Neuron (in vitro differentiated cells): ENCODE measurements at regions not wholly inside any gene's neighbourhood (a gene's known extent, or its start where the extent isn't known, plus 50 kb on each side); places are given as distances from the start of the nearest gene placed in this dataset.

Source experiments
- H2AFZ ChIP-seq: one replicate; pipeline ENCODE4 v1.6.1; 2013; ENCODE audit warnings: low read depth, mild to moderate bottlenecking, inconsistent platforms, low read length, moderate library complexity
- H3K27me3 ChIP-seq: one replicate; pipeline ENCODE4 v1.6.1; 2013; ENCODE audit warnings: low read length; ENCODE audit not compliant: insufficient read depth
- H3K36me3 ChIP-seq: one replicate; pipeline ENCODE4 v1.6.1; 2013; ENCODE audit warnings: low read length; ENCODE audit not compliant: insufficient read depth
- H3K4me1 ChIP-seq: one replicate; pipeline ENCODE4 v1.6.1; 2013; ENCODE audit warnings: low read length; ENCODE audit not compliant: insufficient read depth
- H3K4me3 ChIP-seq: 2 replicates; pipeline ENCODE4 v1.5.1; 2013; ENCODE audit warnings: mild to moderate bottlenecking, low read length, moderate library complexity
- H3K9me3 ChIP-seq: one replicate; pipeline ENCODE4 v1.6.1; 2013; ENCODE audit warnings: low read length

- no peaks in the 10 kb centered on the region for H3K36me3 ChIP-seq
- no peaks in the 10 kb centered on the region for H3K9me3 ChIP-seq
- H3K4me1 ChIP-seq = no peaks in the 10 kb centered on the region
- no peak overlapping the region for H3K4me3 ChIP-seq
- H2AFZ ChIP-seq = no peak overlapping the region
- no peaks in the 10 kb centered on the region for H3K27me3 ChIP-seq
These were observed 561.4 kb upstream of the GOT2 start for GRCh38 chr16:59295474-59295873.

- Histone ChIP-seq H3K27me3 (no peaks in the 10 kb centered on the region), H3K4me1 (no peaks in the 10 kb centered on the region), H3K4me3 (no peak overlapping the region), H2AFZ (no peak overlapping the region), H3K9me3 (no peaks in the 10 kb centered on the region), H3K36me3 (no peaks in the 10 kb centered on the region)
These were observed 556.6 kb upstream of the GOT2 start for GRCh38 chr16:59290718-59291117.

GRCh38 chr16:59289151-59289550 is 555.0 kb upstream of the GOT2 start:
- Histone ChIP-seq H3K4me1 (no peaks in the 10 kb centered on the region), H3K4me3 (no peak overlapping the region), H3K9me3 (no peaks in the 10 kb centered on the region), H2AFZ (no peak overlapping the region), H3K27me3 (no peaks in the 10 kb centered on the region), H3K36me3 (no peaks in the 10 kb centered on the region)

- no peaks in the 10 kb centered on the region for H3K4me1 ChIP-seq
- H3K36me3 ChIP-seq = no peaks in the 10 kb centered on the region
- H3K9me3 ChIP-seq = no peaks in the 10 kb centered on the region
- H3K27me3 ChIP-seq = no peaks in the 10 kb centered on the region
- H3K4me3 ChIP-seq = no peak overlapping the region
- H2AFZ ChIP-seq = no peak overlapping the region
These were observed 540.0 kb upstream of the GOT2 start for GRCh38 chr16:59274141-59274540.

- no peaks in the 10 kb centered on the region for H3K27me3 ChIP-seq
- no peaks in the 10 kb centered on the region for H3K36me3 ChIP-seq
- H3K4me3 ChIP-seq = no peak overlapping the region
These were observed 529.8 kb upstream of the GOT2 start for GRCh38 chr16:59263955-59264354.

GRCh38 chr16:59260892-59261291 is 526.8 kb upstream of the GOT2 start:
- H3K27me3 ChIP-seq = no peaks in the 10 kb centered on the region
- no peak overlapping the region for H3K4me3 ChIP-seq
- no peaks in the 10 kb centered on the region for H3K36me3 ChIP-seq
- H3K9me3 ChIP-seq = no peaks in the 10 kb centered on the region
- no peak overlapping the region for H2AFZ ChIP-seq
- H3K4me1 ChIP-seq = no peaks in the 10 kb centered on the region

More at GRCh38 chr16:59263955-59264354, 529.8 kb upstream of the GOT2 start:
- Histone ChIP-seq H2AFZ (no peak overlapping the region), H3K4me1 (no peaks in the 10 kb centered on the region), H3K9me3 (no peaks in the 10 kb centered on the region)

GRCh38 chr16:59259950-59260319 is 525.8 kb upstream of the GOT2 start:
- no peaks in the 10 kb centered on the region for H3K36me3 ChIP-seq
- no peak overlapping the region for H2AFZ ChIP-seq
- no peaks in the 10 kb centered on the region for H3K4me1 ChIP-seq
- no peaks in the 10 kb centered on the region for H3K9me3 ChIP-seq
- H3K27me3 ChIP-seq = no peaks in the 10 kb centered on the region
- H3K4me3 ChIP-seq = no peak overlapping the region

- no peaks in the 10 kb centered on the region for H3K9me3 ChIP-seq
- H3K27me3 ChIP-seq = no peaks in the 10 kb centered on the region
- H3K4me3 ChIP-seq = no peak overlapping the region
- H2AFZ ChIP-seq = no peak overlapping the region
- H3K36me3 ChIP-seq = no peaks in the 10 kb centered on the region
- no peaks in the 10 kb centered on the region for H3K4me1 ChIP-seq
These were observed 525.2 kb upstream of the GOT2 start for GRCh38 chr16:59259074-59259949.

GRCh38 chr16:59252317-59252716 is 518.2 kb upstream of the GOT2 start:
- no peaks in the 10 kb centered on the region for H3K9me3 ChIP-seq
- no peak overlapping the region for H2AFZ ChIP-seq
- no peak overlapping the region for H3K4me3 ChIP-seq
- no peaks in the 10 kb centered on the region for H3K4me1 ChIP-seq
- H3K27me3 ChIP-seq = no peaks in the 10 kb centered on the region
- no peaks in the 10 kb centered on the region for H3K36me3 ChIP-seq

GRCh38 chr16:59249011-59249410 is 514.9 kb upstream of the GOT2 start:
- no peak overlapping the region for H3K4me3 ChIP-seq
- no peaks in the 10 kb centered on the region for H3K27me3 ChIP-seq

GRCh38 chr16:59242556-59242955 is 508.4 kb upstream of the GOT2 start:
- no peaks in the 10 kb centered on the region for H3K9me3 ChIP-seq
- no peaks in the 10 kb centered on the region for H3K36me3 ChIP-seq
- no peaks in the 10 kb centered on the region for H3K4me1 ChIP-seq
- no peak overlapping the region for H3K4me3 ChIP-seq
- H2AFZ ChIP-seq = no peak overlapping the region
- no peaks in the 10 kb centered on the region for H3K27me3 ChIP-seq

More at GRCh38 chr16:59249011-59249410, 514.9 kb upstream of the GOT2 start:
- Histone ChIP-seq H3K36me3 (no peaks in the 10 kb centered on the region), H3K9me3 (no peaks in the 10 kb centered on the region), H2AFZ (no peak overlapping the region), H3K4me1 (no peaks in the 10 kb centered on the region)

- Histone ChIP-seq H3K9me3 (no peaks in the 10 kb centered on the region), H3K36me3 (no peaks in the 10 kb centered on the region), H3K4me3 (no peak overlapping the region), H3K4me1 (no peaks in the 10 kb centered on the region), H2AFZ (no peak overlapping the region), H3K27me3 (no peaks in the 10 kb centered on the region)
These were observed 504.1 kb upstream of the GOT2 start for GRCh38 chr16:59238246-59238645.

GRCh38 chr16:59236804-59237458 is 502.8 kb upstream of the GOT2 start:
- H3K4me1 ChIP-seq = no peaks in the 10 kb centered on the region
- no peaks in the 10 kb centered on the region for H3K36me3 ChIP-seq
- H3K4me3 ChIP-seq = no peak overlapping the region
- no peaks in the 10 kb centered on the region for H3K9me3 ChIP-seq
- no peaks in the 10 kb centered on the region for H3K27me3 ChIP-seq
- no peak overlapping the region for H2AFZ ChIP-seq
